ENCODE measurements at regions not wholly inside any gene's neighbourhood (a gene's known extent, or its start where the extent isn't known, plus 50 kb on each side); places are given as distances from the start of the nearest gene placed in this dataset.
"Not testable (repeated sequence)": the region's sequence is repeated elsewhere in the genome, so short reads cannot be mapped to it uniquely, and the experiment has no call there.

GRCh38 chr11:50247309-50247874 lies 214.7 kb downstream of the OR4C45 start:
- no peak for DNase-seq (ENCODE audit: low spot score)

- DNase-seq (ENCODE audit: low spot score) = no peak
Measured at GRCh38 chr11:50267851-50268250, 235.2 kb downstream of the OR4C45 start.

GRCh38 chr11:50275133-50275532 lies 242.5 kb downstream of the OR4C45 start:
- DNase-seq (ENCODE audit: low spot score) = no peak

- no peak for DNase-seq (ENCODE audit: low spot score)
Measured at GRCh38 chr11:50278756-50279155, 246.1 kb downstream of the OR4C45 start.

- DNase-seq (ENCODE audit: low spot score) = peak; percentile 5
Measured at GRCh38 chr11:50298182-50298988, 265.7 kb downstream of the OR4C45 start.

GRCh38 chr11:50330723-50331122 lies 298.0 kb downstream of the OR4C45 start:
- DNase-seq (ENCODE audit: low spot score) = not testable (repeated sequence)

- no peak for DNase-seq (ENCODE audit: low spot score)
Measured at GRCh38 chr11:50333861-50334260, 301.2 kb downstream of the OR4C45 start.

- not testable (repeated sequence) for DNase-seq (ENCODE audit: low spot score)
Measured at GRCh38 chr11:50337432-50337831, 304.8 kb downstream of the OR4C45 start.

- DNase-seq (ENCODE audit: low spot score) = not testable (repeated sequence)
Measured at GRCh38 chr11:50348018-50348417, 315.3 kb downstream of the OR4C45 start.

- no peak for DNase-seq (ENCODE audit: low spot score)
Measured at GRCh38 chr11:50379484-50379883, 346.8 kb downstream of the OR4C45 start.

- no peak for DNase-seq (ENCODE audit: low spot score)
Measured at GRCh38 chr11:50394017-50394416, 361.3 kb downstream of the OR4C45 start.

GRCh38 chr11:50412832-50413231 lies 380.2 kb downstream of the OR4C45 start:
- no peak for DNase-seq (ENCODE audit: low spot score)

GRCh38 chr11:50423208-50423607 lies 390.5 kb downstream of the OR4C45 start:
- no peak for DNase-seq (ENCODE audit: low spot score)
